ENCODE measurements at regions not wholly inside any gene's neighbourhood (a gene's known extent, or its start where the extent isn't known, plus 50 kb on each side); places are given as distances from the start of the nearest gene placed in this dataset.
"Not testable (repeated sequence)": the region's sequence is repeated elsewhere in the genome, so short reads cannot be mapped to it uniquely, and the experiment has no call there.

- no peak for DNase-seq (ENCODE audit: low read depth)
- in situ Hi-C loops (cut with HindIII; ENCODE audit: low sequenced_read_pairs): no loop called here
- no peak for TF ChIP-seq CTCF (IDR thresholded peaks at IDR 0.05; ENCODE audit: low read depth, low read length, missing control alignments)
- no peak overlapping the region for H3K4me3 ChIP-seq (ENCODE audit: low read depth, low read length)
These were observed 461.9 kb upstream of the NUDT12 start for GRCh38 chr5:104024538-104024937.

- H3K4me3 ChIP-seq (ENCODE audit: low read depth, low read length): no peak overlapping the region
- TF ChIP-seq CTCF (IDR thresholded peaks at IDR 0.05; ENCODE audit: low read depth, low read length, missing control alignments): no peak
- in situ Hi-C loops (cut with HindIII; ENCODE audit: low sequenced_read_pairs): no loop called here
- no peak for DNase-seq (ENCODE audit: low read depth)
These were observed 461.1 kb upstream of the NUDT12 start for GRCh38 chr5:104023739-104024138.

- in situ Hi-C loops (cut with HindIII; ENCODE audit: low sequenced_read_pairs): no loop called here
- TF ChIP-seq CTCF (IDR thresholded peaks at IDR 0.05; ENCODE audit: low read depth, low read length, missing control alignments): no peak
- no peak overlapping the region for H3K4me3 ChIP-seq (ENCODE audit: low read depth, low read length)
- no peak for DNase-seq (ENCODE audit: low read depth)
These were observed 457.4 kb upstream of the NUDT12 start for GRCh38 chr5:104019956-104020355.

GRCh38 chr5:104018299-104018698 lies 455.7 kb upstream of the NUDT12 start:
- DNase-seq (ENCODE audit: low read depth): no peak
- no peak for TF ChIP-seq CTCF (IDR thresholded peaks at IDR 0.05; ENCODE audit: low read depth, low read length, missing control alignments)
- H3K4me3 ChIP-seq (ENCODE audit: low read depth, low read length): no peak overlapping the region
- in situ Hi-C loops (cut with HindIII; ENCODE audit: low sequenced_read_pairs): no loop called here

- in situ Hi-C loops (cut with HindIII; ENCODE audit: low sequenced_read_pairs): no loop called here
- H3K4me3 ChIP-seq (ENCODE audit: low read depth, low read length): no peak overlapping the region
- no peak for DNase-seq (ENCODE audit: low read depth)
- no peak for TF ChIP-seq CTCF (IDR thresholded peaks at IDR 0.05; ENCODE audit: low read depth, low read length, missing control alignments)
These were observed 454.1 kb upstream of the NUDT12 start for GRCh38 chr5:104016646-104017045.

GRCh38 chr5:104015765-104016164 lies 453.2 kb upstream of the NUDT12 start:
- no peak for TF ChIP-seq CTCF (IDR thresholded peaks at IDR 0.05; ENCODE audit: low read depth, low read length, missing control alignments)
- DNase-seq (ENCODE audit: low read depth): no peak
- no peak overlapping the region for H3K4me3 ChIP-seq (ENCODE audit: low read depth, low read length)
- in situ Hi-C loops (cut with HindIII; ENCODE audit: low sequenced_read_pairs): no loop called here

- DNase-seq (ENCODE audit: low read depth); H3K4me3 ChIP-seq (ENCODE audit: low read depth, low read length); in situ Hi-C loops (cut with HindIII; ENCODE audit: low sequenced_read_pairs): not testable (repeated sequence)
These were observed 440.2 kb upstream of the NUDT12 start for GRCh38 chr5:104002783-104003182.
